ENCODE measurements at regions not wholly inside any gene's neighbourhood (a gene's known extent, or its start where the extent isn't known, plus 50 kb on each side); places are given as distances from the start of the nearest gene placed in this dataset.

DNA sequence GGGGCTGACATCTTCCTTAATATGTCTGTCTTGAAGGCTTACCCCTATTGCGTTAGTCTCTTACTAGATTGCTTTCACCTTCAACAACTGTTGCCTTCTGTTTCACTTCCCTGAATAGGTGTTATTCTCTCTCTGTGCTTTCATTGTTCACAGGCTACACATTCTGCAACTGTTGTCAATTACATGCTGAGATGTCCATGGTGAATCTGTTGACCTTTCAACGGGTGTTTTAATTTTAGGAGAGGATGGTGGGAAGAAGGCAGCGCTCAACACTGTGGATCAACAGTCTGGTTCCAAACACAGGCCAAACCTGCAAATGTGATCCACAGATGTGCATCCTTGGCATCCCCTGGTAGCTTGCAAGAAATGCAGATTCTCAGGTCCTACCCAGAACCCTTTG, 101.9 kb downstream of the DACT1 start:
- Histone ChIP-seq H3K4me1 (ENCODE audit: insufficient read depth, low read length) (no peaks in the 10 kb centered on the region), H3K27me3 (ENCODE audit: insufficient read depth, low read length) (no peaks in the 10 kb centered on the region), H3K79me2 (ENCODE audit: insufficient read depth, low read length) (no peaks in the 10 kb centered on the region), H2AFZ (ENCODE audit: low read length) (no peak overlapping the region), H3K56ac (ENCODE audit: insufficient read length, low read depth, low read length) (no peak overlapping the region), H2BK5ac (ENCODE audit: insufficient read length, low read length) (no peak overlapping the region), H4K5ac (ENCODE audit: insufficient read length, low read depth, low read length) (no peak overlapping the region), H3K9ac (ENCODE audit: extremely low read depth, insufficient read length, low read length) (no peak overlapping the region), H2BK20ac (ENCODE audit: low read depth, low read length, poor library complexity, severe bottlenecking) (no peak overlapping the region), H4K91ac (ENCODE audit: insufficient read length, low read depth, low read length) (no peak overlapping the region), H3K4me2 (ENCODE audit: insufficient read depth, insufficient read length, low read length) (no peak overlapping the region), H3K18ac (ENCODE audit: insufficient read length, low read depth, low read length) (no peak overlapping the region), H3K79me1 (ENCODE audit: insufficient read depth, low read depth, low read length, poor library complexity, severe bottlenecking) (no peaks in the 10 kb centered on the region), H4K8ac (replicated peaks; ENCODE audit: insufficient read length, low read depth, low read length) (no peak overlapping the region), H3K9me3 (ENCODE audit: control insufficient read depth, low read depth, low read length) (no peaks in the 10 kb centered on the region), H3K23ac (ENCODE audit: insufficient read length, low read depth, low read length) (no peak overlapping the region), H4K20me1 (ENCODE audit: control insufficient read depth, insufficient read depth, insufficient read length) (no peaks in the 10 kb centered on the region), H3T11ph (ENCODE audit: low read length) (no peak overlapping the region), H3K27ac (ENCODE audit: insufficient read length, low read depth, low read length) (no peak overlapping the region), H3K4ac (ENCODE audit: low read depth, low read length) (no peak overlapping the region), H2BK15ac (ENCODE audit: low read depth, low read length) (no peak overlapping the region), H2BK12ac (ENCODE audit: insufficient read length, low read depth, low read length) (no peak overlapping the region), H2BK120ac (ENCODE audit: low read depth, low read length, poor library complexity, severe bottlenecking) (no peak overlapping the region), H3K23me2 (ENCODE audit: insufficient read length, low read depth, low read length, poor library complexity, severe bottlenecking) (no peaks in the 10 kb centered on the region), H2AK5ac (ENCODE audit: insufficient read length, low read length) (no peak overlapping the region), H3K14ac (ENCODE audit: insufficient read depth, low read length) (no peak overlapping the region)
- no peaks in the 10 kb centered on the region for H3K27me3 Mint-ChIP-seq (ENCODE audit: low read depth)
- DNase-seq = no peak
- no CpG with 5 or more reads among the region's 3 CpGs for WGBS (ENCODE audit: extremely low coverage, insufficient read length, low lambda C conversion rate)
- no peaks in the 10 kb centered on the region for H3K9me3 Mint-ChIP-seq
- TF ChIP-seq, protein P1, sequence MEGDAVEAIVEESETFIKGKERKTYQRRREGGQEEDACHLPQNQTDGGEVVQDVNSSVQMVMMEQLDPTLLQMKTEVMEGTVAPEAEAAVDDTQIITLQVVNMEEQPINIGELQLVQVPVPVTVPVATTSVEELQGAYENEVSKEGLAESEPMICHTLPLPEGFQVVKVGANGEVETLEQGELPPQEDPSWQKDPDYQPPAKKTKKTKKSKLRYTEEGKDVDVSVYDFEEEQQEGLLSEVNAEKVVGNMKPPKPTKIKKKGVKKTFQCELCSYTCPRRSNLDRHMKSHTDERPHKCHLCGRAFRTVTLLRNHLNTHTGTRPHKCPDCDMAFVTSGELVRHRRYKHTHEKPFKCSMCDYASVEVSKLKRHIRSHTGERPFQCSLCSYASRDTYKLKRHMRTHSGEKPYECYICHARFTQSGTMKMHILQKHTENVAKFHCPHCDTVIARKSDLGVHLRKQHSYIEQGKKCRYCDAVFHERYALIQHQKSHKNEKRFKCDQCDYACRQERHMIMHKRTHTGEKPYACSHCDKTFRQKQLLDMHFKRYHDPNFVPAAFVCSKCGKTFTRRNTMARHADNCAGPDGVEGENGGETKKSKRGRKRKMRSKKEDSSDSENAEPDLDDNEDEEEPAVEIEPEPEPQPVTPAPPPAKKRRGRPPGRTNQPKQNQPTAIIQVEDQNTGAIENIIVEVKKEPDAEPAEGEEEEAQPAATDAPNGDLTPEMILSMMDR (conservative IDR thresholded peaks at IDR 0.05) = no peak
- H3K4me3 Mint-ChIP-seq = no peak overlapping the region
- peaks cover under 1 to 2% of the 10 kb centered on the region in 2 experiments; a peak in 1 of 4 replicates for H3K4me1 Mint-ChIP-seq
- no peaks in the 10 kb centered on the region for H3K36me3 Mint-ChIP-seq (ENCODE audit: insufficient read depth in 1 of 3, low read depth in 3 of 3)
- H3K27ac Mint-ChIP-seq = no peak overlapping the region
